Cardiac fibroblast (primary cell): ENCODE measurements at regions not wholly inside any gene's neighbourhood (a gene's known extent, or its start where the extent isn't known, plus 50 kb on each side); places are given as distances from the start of the nearest gene placed in this dataset.

Source experiments
- DNase-seq, 2 donors: peaks; one replicate each; pipeline versions ENCODE4 v3.0.0 to v3.0.0-alpha.2; 2010; ENCODE audit warnings: low read depth in 2 of 2
- H3K4me3 ChIP-seq, 2 donors: replicated peaks in 1 of 2; 1 replicate in 1 of 2; 2 replicates in 1 of 2; pipeline ENCODE4 v1.5.1; 2011; ENCODE audit warnings: low read depth in 2 of 2, low read length in 2 of 2, mild to moderate bottlenecking in 2 of 2, moderate library complexity in 1 of 2
- CTCF ChIP-seq: IDR thresholded peaks from one replicate; pipeline ENCODE4 v1.5.1; 2011; ENCODE audit warnings: low read depth, mild to moderate bottlenecking, low read length, inconsistent platforms

GRCh38 chr3:99344216-99344615 is 294.2 kb upstream of the COL8A1 start:
- TF ChIP-seq CTCF, result no peak
- peak in 1 of 2 donors; percentile 17 for DNase-seq
- no peak overlapping the region for H3K4me3 ChIP-seq

- DNase-seq, result no peak
- no peak for TF ChIP-seq CTCF
- H3K4me3 ChIP-seq, result no peak overlapping the region
Measured at GRCh38 chr3:99342383-99342782, 296.0 kb upstream of the COL8A1 start.

DNA sequence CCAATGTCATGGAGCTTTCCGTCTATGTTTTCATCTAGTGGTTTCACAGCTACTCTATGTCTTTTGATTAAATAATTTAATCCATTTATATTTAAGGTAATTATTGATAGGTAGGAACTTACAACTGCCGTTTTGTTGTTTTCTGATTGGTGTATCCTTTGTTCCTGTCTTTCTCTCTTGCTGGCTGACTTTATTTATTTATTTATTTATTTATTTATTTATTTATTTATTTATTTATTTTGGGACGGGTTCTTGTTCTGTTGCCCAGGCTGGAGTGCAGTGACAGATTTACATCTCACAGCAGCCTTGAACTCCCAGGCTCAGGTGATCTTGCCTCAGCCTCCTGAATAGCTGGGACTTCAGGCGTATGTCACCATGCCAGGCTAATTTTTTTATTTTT is 299.2 kb upstream of the COL8A1 start:
- DNase-seq, result no peak
- TF ChIP-seq CTCF, result no peak
- no peak overlapping the region for H3K4me3 ChIP-seq

DNA sequence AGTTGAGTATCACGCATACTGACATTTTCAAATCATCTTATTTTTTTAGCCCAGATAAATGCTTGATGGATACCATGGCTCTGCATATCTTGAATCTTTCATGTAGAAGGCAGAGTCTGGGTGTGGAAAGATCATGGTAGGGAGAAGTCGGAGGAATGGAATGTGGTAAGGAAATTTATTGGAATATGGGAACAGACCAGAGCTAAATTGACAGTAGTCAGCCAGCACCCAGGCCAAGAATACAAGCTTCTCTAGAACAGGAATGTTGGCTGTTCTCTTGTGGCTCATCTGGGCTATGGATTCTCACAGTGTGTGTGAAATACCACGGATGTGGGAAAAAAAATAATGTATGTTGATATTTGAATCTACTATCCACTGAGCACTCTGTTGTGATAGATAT is 305.7 kb upstream of the COL8A1 start:
- no peak overlapping the region for H3K4me3 ChIP-seq
- TF ChIP-seq CTCF, result no peak
- DNase-seq, result no peak

DNA sequence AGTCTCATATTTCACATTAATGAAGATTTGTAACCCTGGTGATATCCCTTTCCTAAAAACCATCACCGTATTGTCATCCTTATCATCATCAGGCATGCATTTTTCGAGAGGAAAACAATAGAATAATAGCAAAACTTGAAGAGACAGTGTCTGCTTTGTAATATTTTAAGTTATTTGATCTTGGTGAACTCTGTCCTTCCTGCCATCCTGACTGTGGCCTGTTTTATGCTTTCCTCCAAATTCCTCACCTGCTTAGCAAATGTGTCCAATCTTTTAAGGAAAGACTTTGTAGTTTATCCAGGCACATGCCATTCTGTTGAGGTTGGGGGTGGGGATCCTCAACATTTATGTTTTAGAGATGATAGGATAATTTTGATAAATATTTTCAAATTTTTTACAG is 306.1 kb upstream of the COL8A1 start:
- no peak for DNase-seq
- no peak for TF ChIP-seq CTCF
- no peak overlapping the region for H3K4me3 ChIP-seq

DNA sequence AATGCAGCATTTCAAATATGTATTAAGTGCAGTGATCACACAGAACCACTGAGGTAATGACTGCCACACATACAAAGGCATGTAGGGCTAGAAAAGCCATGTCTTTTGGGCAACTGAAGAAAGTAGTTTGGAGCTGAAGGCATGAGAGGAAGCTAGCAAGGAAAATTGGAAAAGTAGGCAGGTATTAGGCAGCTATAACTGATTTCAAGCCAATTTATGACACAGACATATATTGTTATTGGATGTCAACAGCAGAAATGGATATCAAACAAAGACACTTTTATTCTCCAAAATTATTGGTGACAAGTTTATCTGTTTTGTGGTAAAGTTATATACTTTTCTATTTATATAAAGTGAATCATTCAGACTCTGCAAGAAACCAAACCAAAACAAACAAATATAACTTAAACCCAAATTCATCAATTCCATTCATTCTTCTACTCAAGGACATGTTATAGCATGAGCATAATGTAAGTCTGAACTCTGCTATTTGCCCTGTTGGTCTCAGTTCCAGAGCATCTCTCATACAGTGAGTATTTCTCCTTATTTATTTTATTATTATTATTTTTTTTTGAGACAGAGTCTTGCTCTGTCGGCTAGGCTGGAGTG is 307.4 kb upstream of the COL8A1 start:
- H3K4me3 ChIP-seq, result no peak overlapping the region
- peak; percentile 24 to 33 for DNase-seq
- TF ChIP-seq CTCF, result no peak

DNA sequence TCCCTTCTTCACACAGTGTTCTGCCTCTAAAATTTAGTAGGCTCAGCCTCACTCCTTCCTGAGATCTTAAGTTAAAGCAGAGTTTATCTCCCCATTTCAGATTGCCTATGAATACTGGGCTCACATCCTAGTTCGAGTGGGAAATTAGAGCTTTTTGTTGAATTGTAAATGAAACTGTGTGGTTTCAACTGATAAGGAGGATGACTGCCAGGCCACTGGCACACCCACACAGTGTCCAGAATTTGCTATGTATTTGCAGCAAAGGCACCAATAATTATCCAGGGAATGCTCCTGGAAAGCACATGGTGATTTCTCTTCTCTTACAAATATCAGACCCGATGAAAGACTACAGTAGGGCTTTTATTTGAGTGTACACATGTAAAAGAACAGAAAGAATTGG is 308.1 kb upstream of the COL8A1 start:
- no peak overlapping the region for H3K4me3 ChIP-seq
- no peak for TF ChIP-seq CTCF
- peak in 1 of 2 donors; percentile 79 for DNase-seq
